AG04450 (cell line): ENCODE measurements at regions not wholly inside any gene's neighbourhood (a gene's known extent, or its start where the extent isn't known, plus 50 kb on each side); places are given as distances from the start of the nearest gene placed in this dataset.

ENCODE experiments used
- CTCF ChIA-PET: fragments of 300-600, 350-600 bp; formaldehyde crosslinking; extraction: SDS; loops from one replicate; lab custom pipeline; 2022; ENCODE audit warnings: antibody characterized with exemption, inconsistent platforms; lab: Charles Lee
- POLR2A ChIA-PET: fragments of 350-600 bp; formaldehyde crosslinking; extraction: SDS; loops from one replicate; lab custom pipeline; 2021; ENCODE audit warnings: antibody characterized with exemption, inconsistent platforms; lab: Yijun Ruan, JAX
- DNase-seq: peaks from one replicate; pipeline ENCODE4 v3.0.0-alpha.2; 2011; ENCODE audit warnings: low read depth, low spot score
- H3K27ac ChIP-seq: one replicate; pipeline ENCODE4 v1.5.1; 2012; ENCODE audit warnings: low read depth, low read length, control low read depth
- H3K27me3 ChIP-seq: one replicate; pipeline ENCODE4 v1.6.0; 2012; ENCODE audit warnings: low read length; ENCODE audit not compliant: control insufficient read depth, insufficient read depth
- H3K4me3 ChIP-seq: 2 replicates; pipeline ENCODE4 v1.5.1; 2011; ENCODE audit warnings: mild to moderate bottlenecking, low read depth, low read length, control low read depth
- H3K9me3 ChIP-seq: 2 replicates; pipeline ENCODE4 v1.5.1; 2012; ENCODE audit warnings: low read length; ENCODE audit not compliant: control insufficient read depth, insufficient read depth
- CTCF ChIP-seq: IDR thresholded peaks from 2 replicates; pipeline ENCODE4 v1.5.1; 2011; ENCODE audit warnings: low read depth, low read length, control low read depth, inconsistent platforms

- no peaks in the 10 kb centered on the region for H3K9me3 ChIP-seq
- H3K4me3 ChIP-seq: no peak overlapping the region
- DNase-seq: no peak
- no peak overlapping the region for H3K27ac ChIP-seq
- no peaks in the 10 kb centered on the region for H3K27me3 ChIP-seq
- CTCF ChIA-PET: no interaction called here
- POLR2A ChIA-PET: no interaction called here
- no peak for TF ChIP-seq CTCF
Measured at GRCh38 chr1:194331758-194332157, 1145.3 kb upstream of the B3GALT2 start.

GRCh38 chr1:194322751-194323150, 1136.3 kb upstream of the B3GALT2 start:
- no peak for DNase-seq
- no peaks in the 10 kb centered on the region for H3K9me3 ChIP-seq
- POLR2A ChIA-PET: no interaction called here
- CTCF ChIA-PET: no interaction called here
- H3K27me3 ChIP-seq: no peaks in the 10 kb centered on the region
- H3K27ac ChIP-seq: no peak overlapping the region
- TF ChIP-seq CTCF: no peak
- no peak overlapping the region for H3K4me3 ChIP-seq

DNA sequence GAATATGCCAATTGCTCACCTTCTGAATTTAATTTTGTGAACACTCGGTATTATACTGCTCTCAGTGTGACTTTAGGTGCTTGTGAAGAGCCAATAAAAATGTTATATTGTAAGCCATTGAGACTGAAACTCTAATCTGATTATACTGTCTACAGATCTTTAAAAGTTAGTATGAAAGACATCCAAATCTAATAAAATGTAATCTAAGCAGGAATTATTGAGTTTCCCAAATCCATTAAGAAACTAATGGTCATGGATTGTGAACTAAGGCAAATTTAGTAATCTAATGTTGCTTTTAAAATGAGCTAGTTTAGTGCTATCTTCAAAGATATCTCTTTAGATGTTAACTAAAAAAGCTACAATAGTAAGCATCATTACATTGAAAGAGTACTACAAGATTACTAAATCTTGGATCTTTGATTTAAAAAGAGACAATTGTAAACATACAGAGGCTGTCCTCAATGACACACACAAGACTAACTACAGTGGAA, 1132.4 kb upstream of the B3GALT2 start:
- no peak for TF ChIP-seq CTCF
- CTCF ChIA-PET: no interaction called here

DNA sequence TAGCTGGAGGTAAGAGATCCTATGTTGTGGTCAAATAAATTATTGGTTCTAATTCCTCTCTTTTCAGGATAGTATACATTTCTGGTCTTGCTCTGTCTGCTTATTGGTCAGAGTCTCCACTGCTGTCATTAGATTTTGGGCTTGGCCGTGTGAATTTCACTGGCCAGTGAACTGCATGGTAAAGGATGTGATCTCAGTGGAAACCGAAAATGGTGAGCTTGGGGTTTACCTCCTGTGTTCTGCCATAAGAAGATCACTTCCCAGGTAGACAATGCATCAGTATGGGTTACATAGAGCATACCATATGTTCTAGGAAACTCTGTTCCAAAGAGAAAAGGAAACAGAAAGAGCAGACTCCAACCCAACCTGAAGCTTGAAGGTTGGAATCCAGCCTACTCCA, 1123.3 kb upstream of the B3GALT2 start:
- Histone ChIP-seq H3K27me3 (no peaks in the 10 kb centered on the region), H3K9me3 (no peaks in the 10 kb centered on the region; the same call in 1 of the 2 replicates), H3K27ac (no peak overlapping the region), H3K4me3 (no peak overlapping the region)
- CTCF ChIA-PET: no interaction called here
- POLR2A ChIA-PET: no interaction called here
- no peak for TF ChIP-seq CTCF
- DNase-seq: no peak

More for the DNA sequence above, 1132.4 kb upstream of the B3GALT2 start:
- DNase-seq: no peak
- H3K27me3 ChIP-seq: no peaks in the 10 kb centered on the region
- POLR2A ChIA-PET: no interaction called here
- no peak overlapping the region for H3K27ac ChIP-seq
- no peak overlapping the region for H3K4me3 ChIP-seq
- H3K9me3 ChIP-seq: no peaks in the 10 kb centered on the region

DNA sequence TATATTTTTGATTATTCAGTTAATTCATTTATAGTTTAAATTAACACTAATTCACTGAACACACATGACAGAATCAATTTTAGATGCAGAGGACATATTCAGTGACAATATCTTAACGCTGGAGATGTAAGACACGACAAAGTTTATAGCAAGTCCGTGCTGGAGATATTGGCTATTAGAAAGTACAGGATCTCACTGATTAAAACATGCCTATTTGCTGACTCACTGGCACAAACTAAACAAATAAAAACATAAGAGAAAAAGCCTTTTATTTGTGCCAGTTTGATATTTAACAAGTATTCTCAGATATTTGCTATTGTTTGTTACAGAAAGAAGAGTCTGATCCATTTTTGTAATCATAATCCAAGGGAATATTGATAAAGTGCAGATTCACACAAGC, 1122.9 kb upstream of the B3GALT2 start:
- CTCF ChIA-PET: no interaction called here
- no peak for DNase-seq
- no peak for TF ChIP-seq CTCF
- Histone ChIP-seq H3K9me3 (no peaks in the 10 kb centered on the region; the same call in 1 of the 2 replicates), H3K4me3 (no peak overlapping the region), H3K27ac (no peak overlapping the region), H3K27me3 (no peaks in the 10 kb centered on the region)
- POLR2A ChIA-PET: no interaction called here
